ENCODE measurements at regions not wholly inside any gene's neighbourhood (a gene's known extent, or its start where the extent isn't known, plus 50 kb on each side); places are given as distances from the start of the nearest gene placed in this dataset.

DNA sequence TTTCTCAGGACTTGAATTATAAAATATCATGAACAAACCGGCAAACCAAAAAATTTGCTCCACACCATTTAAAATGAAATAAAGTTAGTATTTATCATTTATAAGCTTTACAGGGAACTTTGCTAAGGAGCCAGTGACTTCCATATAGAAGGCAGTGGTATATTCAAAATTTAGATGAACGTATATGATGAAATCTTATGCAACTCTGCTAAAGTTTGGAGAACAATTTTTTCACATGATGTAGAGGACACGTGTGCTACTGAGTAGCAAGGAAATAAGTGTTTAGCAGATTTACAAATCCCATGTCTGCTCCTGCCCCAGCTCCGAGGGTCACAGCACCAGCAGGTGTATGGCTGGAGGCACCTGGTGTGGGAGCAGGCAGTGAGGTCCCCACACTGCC, 70.8 kb upstream of the IFNG-AS1 start:
- 84 to 91% methylated on average over 4 of the region's 4 CpGs for WGBS, 2 donors
- Histone ChIP-seq H3K27me3 (ENCODE audit: control insufficient read depth in 3 of 3, insufficient read depth in 3 of 3, low read length in 2 of 3) (no peaks in the 10 kb centered on the region), H3K9me3 (ENCODE audit: control insufficient read depth in 4 of 4, insufficient read depth in 3 of 4, low read length in 3 of 4) (no peaks in the 10 kb centered on the region), H3K36me3 (ENCODE audit: control insufficient read depth in 4 of 4, insufficient read depth in 4 of 4, low read length in 4 of 4) (no peaks in the 10 kb centered on the region), H3K9ac (ENCODE audit: insufficient read depth in 1 of 2, low read length in 2 of 2) (no peak overlapping the region), H3K4me3 (no peak overlapping the region), H3K4me1 (ENCODE audit: control insufficient read depth in 5 of 5, insufficient read depth in 5 of 5, low read length in 5 of 5) (no peaks in the 10 kb centered on the region), H3K27ac (ENCODE audit: low read depth in 1 of 2, low read length in 1 of 2) (no peak overlapping the region)
- no peak for DNase-seq
- no peak for ATAC-seq (ENCODE audit: insufficient read depth, low FRiP score)
- TF ChIP-seq, protein P1, sequence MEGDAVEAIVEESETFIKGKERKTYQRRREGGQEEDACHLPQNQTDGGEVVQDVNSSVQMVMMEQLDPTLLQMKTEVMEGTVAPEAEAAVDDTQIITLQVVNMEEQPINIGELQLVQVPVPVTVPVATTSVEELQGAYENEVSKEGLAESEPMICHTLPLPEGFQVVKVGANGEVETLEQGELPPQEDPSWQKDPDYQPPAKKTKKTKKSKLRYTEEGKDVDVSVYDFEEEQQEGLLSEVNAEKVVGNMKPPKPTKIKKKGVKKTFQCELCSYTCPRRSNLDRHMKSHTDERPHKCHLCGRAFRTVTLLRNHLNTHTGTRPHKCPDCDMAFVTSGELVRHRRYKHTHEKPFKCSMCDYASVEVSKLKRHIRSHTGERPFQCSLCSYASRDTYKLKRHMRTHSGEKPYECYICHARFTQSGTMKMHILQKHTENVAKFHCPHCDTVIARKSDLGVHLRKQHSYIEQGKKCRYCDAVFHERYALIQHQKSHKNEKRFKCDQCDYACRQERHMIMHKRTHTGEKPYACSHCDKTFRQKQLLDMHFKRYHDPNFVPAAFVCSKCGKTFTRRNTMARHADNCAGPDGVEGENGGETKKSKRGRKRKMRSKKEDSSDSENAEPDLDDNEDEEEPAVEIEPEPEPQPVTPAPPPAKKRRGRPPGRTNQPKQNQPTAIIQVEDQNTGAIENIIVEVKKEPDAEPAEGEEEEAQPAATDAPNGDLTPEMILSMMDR (IDR thresholded peaks at IDR 0.05; ENCODE audit: control extremely low read depth, extremely low read depth) = no peak

- H3K4me1 ChIP-seq (ENCODE audit: control insufficient read depth in 5 of 5, insufficient read depth in 5 of 5, low read length in 5 of 5) = no peaks in the 10 kb centered on the region
- ATAC-seq (ENCODE audit: insufficient read depth, low FRiP score) = no peak
- no peaks in the 10 kb centered on the region for H3K36me3 ChIP-seq (ENCODE audit: control insufficient read depth in 4 of 4, insufficient read depth in 4 of 4, low read length in 4 of 4)
- TF ChIP-seq, protein P1 (IDR thresholded peaks at IDR 0.05; ENCODE audit: control extremely low read depth, extremely low read depth) = no peak
- H3K9me3 ChIP-seq (ENCODE audit: control insufficient read depth in 4 of 4, insufficient read depth in 3 of 4, low read length in 3 of 4) = no peaks in the 10 kb centered on the region
- no peak overlapping the region for H3K4me3 ChIP-seq
- 92 to 98% methylated on average over 2 of the region's 2 CpGs for WGBS, 2 donors
- H3K9ac ChIP-seq (ENCODE audit: insufficient read depth in 1 of 2, low read length in 2 of 2) = no peak overlapping the region
- DNase-seq = no peak
- H3K27me3 ChIP-seq (ENCODE audit: control insufficient read depth in 3 of 3, insufficient read depth in 3 of 3, low read length in 2 of 3) = no peaks in the 10 kb centered on the region
- H3K27ac ChIP-seq (ENCODE audit: low read depth in 1 of 2, low read length in 1 of 2) = no peak overlapping the region
Observed at GRCh38 chr12:67919406-67919805, 69.8 kb upstream of the IFNG-AS1 start.

DNA sequence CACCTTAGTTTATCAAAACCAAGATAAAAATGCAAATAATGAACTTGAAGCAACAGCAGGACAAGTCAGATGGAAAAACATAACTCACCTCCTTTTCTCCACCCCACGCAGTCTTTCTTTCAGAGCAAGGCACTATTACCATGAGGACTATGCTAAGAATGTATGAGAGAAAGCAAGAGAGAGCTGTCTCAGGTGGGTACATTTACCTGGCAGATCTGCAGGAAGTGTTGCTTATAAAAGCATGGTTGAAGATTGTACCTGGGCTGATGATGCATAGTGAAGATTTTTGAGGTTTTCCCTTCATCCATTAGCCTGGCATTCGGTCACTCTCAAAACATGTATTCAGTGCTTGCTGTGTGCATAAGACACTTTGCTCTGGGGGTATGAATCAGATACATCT, 68.8 kb upstream of the IFNG-AS1 start:
- Histone ChIP-seq H3K4me1 (ENCODE audit: control insufficient read depth in 5 of 5, insufficient read depth in 5 of 5, low read length in 5 of 5) (peaks cover 0 to 6% (median 0%) of the 10 kb centered on the region in 5 donors), H3K4me3 (no peak overlapping the region), H3K27ac (ENCODE audit: low read depth in 1 of 2, low read length in 1 of 2) (no peak overlapping the region), H3K36me3 (ENCODE audit: control insufficient read depth in 4 of 4, insufficient read depth in 4 of 4, low read length in 4 of 4) (no peaks in the 10 kb centered on the region), H3K9ac (ENCODE audit: insufficient read depth in 1 of 2, low read length in 2 of 2) (no peak overlapping the region), H3K9me3 (ENCODE audit: control insufficient read depth in 4 of 4, insufficient read depth in 3 of 4, low read length in 3 of 4) (no peaks in the 10 kb centered on the region), H3K27me3 (ENCODE audit: control insufficient read depth in 3 of 3, insufficient read depth in 3 of 3, low read length in 2 of 3) (no peaks in the 10 kb centered on the region)
- WGBS, 2 donors = 74 to 93% methylated on average over 2 of the region's 2 CpGs
- TF ChIP-seq, protein P1 (IDR thresholded peaks at IDR 0.05; ENCODE audit: control extremely low read depth, extremely low read depth) = no peak
- DNase-seq (no peak), ATAC-seq (ENCODE audit: insufficient read depth, low FRiP score) (no peak)

GRCh38 chr12:67921286-67921685, 68.0 kb upstream of the IFNG-AS1 start:
- H3K9ac ChIP-seq (ENCODE audit: insufficient read depth in 1 of 2, low read length in 2 of 2) = no peak overlapping the region
- H3K36me3 ChIP-seq (ENCODE audit: control insufficient read depth in 4 of 4, insufficient read depth in 4 of 4, low read length in 4 of 4) = no peaks in the 10 kb centered on the region
- no peaks in the 10 kb centered on the region for H3K27me3 ChIP-seq (ENCODE audit: control insufficient read depth in 3 of 3, insufficient read depth in 3 of 3, low read length in 2 of 3)
- H3K4me1 ChIP-seq (ENCODE audit: control insufficient read depth in 5 of 5, insufficient read depth in 5 of 5, low read length in 5 of 5) = peaks cover 0 to 7% (median 2%) of the 10 kb centered on the region in 5 donors
- no peak for ATAC-seq (ENCODE audit: insufficient read depth, low FRiP score)
- TF ChIP-seq, protein P1 (IDR thresholded peaks at IDR 0.05; ENCODE audit: control extremely low read depth, extremely low read depth) = no peak
- H3K27ac ChIP-seq (ENCODE audit: low read depth in 1 of 2, low read length in 1 of 2) = no peak overlapping the region
- no peak overlapping the region for H3K4me3 ChIP-seq
- DNase-seq = no peak
- WGBS, 2 donors = 53 to 71% methylated on average over 1 of the region's 1 CpG
- no peaks in the 10 kb centered on the region for H3K9me3 ChIP-seq (ENCODE audit: control insufficient read depth in 4 of 4, insufficient read depth in 3 of 4, low read length in 3 of 4)
